HG03139 (cell line): ENCODE measurements at regions not wholly inside any gene's neighbourhood (a gene's known extent, or its start where the extent isn't known, plus 50 kb on each side); places are given as distances from the start of the nearest gene placed in this dataset.
"Not testable (repeated sequence)": the region's sequence is repeated elsewhere in the genome, so short reads cannot be mapped to it uniquely, and the experiment has no call there.

Source experiments
- ATAC-seq: cut with Tn5 transposase; IDR thresholded peaks from one replicate; pipeline ENCODE4 v1.9.1; 2021; ENCODE audit not compliant: unreplicated experiment

DNA sequence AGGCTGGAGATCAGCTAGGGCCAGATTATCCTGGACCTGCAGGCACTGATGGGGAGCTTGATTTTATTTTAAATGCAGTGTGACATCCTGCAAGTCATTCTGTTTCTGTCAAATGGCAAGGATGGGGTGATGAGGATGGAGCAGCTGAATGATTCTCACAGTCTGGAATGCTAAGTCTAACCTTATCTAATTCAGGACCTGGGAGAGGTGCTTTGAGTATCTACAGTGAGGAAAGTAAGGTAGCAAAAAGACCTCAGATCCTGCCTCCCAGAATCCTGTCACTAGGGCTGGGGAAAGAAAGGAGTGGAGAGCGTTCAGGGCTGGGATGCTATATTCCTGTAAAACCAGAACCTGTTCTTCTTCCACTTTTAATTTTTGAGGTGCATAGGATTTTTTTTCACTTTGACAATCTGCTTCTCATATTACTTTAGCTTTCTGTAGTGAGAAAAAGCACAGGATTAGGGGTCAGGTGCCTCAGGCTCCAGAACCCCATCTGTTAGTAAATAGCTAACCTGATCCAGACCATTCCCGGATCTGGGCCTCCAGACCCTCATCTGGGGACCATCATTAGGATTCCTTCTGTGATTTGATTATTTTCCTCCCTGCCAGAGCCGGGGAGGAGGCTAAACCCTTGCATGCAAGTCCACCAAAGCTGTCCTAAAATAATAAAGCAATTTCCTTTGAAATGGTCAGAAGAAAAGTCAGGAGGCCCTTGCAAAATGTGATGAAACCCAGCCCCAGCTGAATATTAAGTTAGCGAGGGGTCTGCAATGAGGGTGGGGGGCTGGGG, 54.7 kb downstream of the ASCL1 start:
- no peak for ATAC-seq

DNA sequence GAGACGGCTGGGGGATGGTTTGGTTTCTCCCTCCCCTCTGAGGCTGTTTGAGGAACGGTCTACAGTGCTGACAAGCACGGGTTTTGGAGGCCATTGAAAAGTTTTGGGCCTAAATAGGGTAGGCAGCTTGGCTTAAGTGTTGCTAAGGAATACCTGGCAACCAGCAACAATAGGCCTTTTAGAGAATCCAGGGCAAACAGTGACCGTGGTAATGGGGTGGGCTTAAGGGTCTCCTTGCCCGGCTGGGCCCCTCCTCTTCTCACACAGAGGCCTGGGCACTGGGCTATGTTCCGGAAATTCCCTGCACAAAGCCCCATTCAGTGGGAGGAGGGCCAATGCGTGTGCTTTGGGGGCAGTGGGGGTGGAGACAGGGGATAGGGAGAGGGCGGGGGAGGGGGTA, 55.4 kb downstream of the ASCL1 start:
- no peak for ATAC-seq

DNA sequence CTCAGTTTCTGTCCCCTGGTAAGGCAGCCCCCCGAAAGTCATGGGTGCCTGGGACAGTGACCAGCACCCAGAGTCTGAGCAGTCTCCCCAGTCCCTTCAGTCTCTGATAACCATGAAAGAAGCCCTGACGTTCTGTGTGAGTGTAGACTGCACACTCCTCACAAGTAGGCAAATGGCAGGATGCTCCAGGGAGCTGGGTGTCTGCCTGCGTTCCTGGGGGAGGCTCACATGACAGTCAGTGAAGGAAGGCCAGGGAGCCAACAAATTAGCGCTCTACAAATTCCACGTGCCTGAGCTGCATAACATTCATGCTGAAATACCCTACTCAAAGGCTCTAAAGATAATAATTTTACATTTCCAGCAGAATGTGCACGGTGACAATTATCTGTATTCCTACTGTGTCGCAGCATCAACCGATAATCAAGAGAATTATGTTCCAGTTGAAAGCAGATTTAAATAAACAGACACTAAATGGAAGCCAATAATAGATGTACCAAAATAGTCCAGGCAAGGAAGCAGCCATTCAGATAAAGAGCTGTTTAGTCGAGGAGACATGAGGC, 56.3 kb downstream of the ASCL1 start:
- no peak for ATAC-seq

DNA sequence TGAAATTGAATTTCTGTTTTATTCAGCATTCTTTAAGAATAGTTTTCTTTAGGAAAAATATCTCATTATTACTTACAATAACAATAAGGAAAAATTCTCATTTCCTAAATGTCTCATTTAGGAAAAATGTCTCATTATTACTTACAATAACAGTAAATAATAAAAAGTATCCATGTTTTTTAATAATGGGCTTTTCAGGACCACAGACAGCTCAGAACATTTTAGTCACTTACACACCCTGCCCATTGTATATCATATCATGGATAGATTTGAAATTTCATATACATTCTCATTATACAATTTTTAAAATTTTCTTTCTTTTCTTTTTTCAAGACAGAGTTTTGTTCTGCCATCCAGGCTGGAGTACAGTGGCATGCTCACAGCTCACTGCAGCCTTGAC, 58.9 kb downstream of the ASCL1 start:
- ATAC-seq: no peak

DNA sequence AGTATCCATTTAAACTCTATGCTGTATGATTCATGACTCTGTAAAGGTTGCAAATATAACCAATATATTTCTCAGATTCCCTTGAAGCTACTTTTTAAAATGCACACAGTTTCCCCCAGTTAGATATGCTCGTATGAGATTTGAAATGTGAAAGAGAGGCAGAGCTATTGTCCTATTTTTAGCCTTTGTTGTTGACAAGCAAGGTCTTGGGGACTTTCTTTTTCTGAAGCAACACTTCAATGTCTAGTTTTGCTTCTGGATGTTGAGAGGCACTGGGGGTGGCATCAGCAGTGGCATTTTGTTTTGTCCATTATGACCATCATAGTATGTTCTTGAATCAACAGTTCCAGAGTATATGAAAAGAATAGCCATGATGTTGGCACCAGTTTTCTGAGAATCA, 63.4 kb downstream of the ASCL1 start:
- no peak for ATAC-seq

DNA sequence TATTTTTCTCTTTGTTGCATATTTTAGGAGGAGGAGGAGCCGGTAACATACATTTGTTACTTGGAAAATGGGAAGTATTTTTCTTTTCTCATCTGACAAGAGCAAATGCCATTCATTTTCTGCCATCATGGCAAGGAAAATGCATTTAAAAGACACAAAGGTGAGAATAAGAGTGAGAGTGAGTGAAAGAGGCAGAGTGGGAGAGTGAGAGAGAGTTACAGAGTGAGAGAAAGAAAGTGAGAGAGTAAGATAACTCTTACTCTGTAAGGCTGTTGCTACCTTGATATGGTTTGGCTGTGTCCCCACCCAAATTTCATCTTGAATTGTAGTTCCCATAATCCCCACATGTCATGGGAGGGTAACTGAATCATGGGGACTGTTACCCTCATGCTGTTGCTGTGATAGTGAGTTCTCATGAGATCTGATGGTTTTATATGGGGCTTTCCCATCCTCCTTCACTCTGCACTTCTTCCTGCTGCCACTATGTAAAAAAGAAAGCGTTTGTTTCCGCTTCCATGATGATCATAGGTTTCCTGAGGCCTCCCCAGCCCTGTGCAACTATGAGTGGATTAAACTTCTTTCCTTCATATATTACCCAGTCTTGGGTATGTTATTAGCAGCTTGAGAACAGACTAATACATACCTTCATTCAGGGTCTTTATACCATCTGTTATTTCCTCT, 64.2 kb downstream of the ASCL1 start:
- ATAC-seq: no peak

DNA sequence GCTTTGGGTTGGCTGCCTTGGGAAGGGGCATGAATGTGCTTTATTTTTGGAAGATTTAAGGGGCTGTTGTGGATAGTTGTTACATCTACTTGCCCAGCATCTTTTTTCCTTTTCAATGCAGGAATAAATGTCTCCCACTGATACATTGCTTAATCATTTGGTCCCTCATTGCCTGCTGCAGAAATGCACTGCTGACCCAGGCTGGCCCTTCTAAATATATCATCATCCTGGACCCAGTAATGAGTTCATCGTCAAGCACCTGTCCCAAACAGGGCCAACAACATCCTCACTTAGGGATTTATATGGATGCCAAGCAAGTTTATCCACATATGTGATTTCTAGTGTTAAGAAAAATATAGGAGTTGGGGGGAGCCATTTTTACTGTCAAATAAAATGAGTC, 67.2 kb downstream of the ASCL1 start:
- no peak for ATAC-seq

DNA sequence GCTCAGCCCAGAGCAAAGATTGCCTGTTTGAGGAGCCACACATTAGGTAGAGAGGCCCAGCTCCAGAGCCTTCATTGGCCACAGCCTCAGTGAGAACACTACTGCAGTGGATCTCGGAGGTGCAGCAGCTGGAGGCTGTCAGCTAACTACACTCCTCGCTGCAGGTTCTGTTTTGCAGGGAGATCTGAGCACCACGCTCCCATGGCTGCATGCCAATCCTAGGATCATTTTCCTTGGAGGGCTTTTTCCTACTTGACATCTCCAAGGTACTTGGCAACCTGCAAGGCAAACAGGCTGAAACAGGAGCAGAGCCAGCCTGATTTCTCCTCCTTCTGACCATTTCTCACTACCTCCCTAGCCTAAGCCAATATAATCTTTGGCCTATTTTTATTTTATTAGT, 69.2 kb downstream of the ASCL1 start:
- not testable (repeated sequence) for ATAC-seq

DNA sequence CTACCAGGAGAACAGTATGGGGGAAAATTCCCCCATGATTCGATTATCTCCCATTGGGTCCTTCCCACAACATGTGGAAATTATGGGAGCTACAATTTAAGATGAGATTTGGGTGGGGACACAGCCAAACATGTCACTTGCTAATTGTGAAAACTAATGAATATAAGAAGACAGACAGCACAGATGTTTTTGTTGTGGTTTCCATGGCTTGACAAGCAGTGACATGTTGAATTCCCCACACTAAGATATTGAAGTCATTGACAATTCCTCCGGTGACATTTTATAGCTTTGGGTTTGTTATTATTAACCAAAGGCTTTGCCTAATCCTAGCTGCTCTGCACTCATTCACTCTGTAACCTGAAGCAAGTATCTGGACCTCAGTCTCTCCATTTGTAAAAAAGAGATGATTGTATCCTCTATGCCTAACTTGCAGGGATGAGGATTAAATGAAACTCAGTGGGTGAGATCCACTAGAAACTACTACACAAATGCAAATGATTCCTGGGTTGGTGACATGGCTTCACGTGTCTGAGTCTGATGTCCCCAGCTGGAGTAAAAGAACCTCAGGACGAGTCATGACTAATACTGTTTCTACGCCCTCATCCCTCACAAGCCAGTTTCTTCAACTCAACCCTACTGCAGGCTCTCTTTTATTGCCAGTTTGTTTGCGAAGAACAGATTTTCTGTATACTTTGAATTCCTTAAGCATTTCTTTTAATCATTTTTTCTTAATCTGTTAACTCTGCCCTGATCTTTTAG, 71.6 kb downstream of the ASCL1 start:
- no peak for ATAC-seq

DNA sequence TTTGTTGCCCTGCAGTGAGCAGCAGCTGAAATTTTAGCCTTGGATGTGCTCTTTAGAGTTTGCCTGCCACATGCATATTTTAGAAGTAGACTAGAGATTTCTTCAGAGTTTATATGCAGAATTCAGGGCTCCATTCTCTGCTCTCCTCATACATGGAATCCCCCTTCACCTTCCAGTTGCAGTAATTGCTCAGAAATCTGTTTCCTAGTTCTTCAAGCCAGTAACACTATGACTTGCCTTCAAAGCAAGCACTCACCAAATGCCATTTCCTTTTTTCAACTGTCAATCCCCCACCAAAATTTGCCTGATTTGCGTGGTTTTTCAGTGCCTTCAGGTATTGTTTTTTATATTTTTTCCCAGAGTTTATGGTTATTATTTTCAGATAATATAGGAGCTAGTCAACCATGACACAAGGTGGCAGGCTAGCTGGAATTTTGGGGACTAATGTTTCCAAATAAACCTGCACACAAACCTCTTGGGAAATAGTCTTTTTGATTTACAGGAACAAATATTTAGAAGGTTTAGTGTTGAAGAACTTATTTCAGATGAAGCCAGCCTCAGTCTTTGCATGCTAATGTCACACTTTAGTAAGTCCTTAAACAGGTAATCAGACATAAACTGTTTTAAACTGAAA, 79.2 kb downstream of the ASCL1 start:
- no peak for ATAC-seq

DNA sequence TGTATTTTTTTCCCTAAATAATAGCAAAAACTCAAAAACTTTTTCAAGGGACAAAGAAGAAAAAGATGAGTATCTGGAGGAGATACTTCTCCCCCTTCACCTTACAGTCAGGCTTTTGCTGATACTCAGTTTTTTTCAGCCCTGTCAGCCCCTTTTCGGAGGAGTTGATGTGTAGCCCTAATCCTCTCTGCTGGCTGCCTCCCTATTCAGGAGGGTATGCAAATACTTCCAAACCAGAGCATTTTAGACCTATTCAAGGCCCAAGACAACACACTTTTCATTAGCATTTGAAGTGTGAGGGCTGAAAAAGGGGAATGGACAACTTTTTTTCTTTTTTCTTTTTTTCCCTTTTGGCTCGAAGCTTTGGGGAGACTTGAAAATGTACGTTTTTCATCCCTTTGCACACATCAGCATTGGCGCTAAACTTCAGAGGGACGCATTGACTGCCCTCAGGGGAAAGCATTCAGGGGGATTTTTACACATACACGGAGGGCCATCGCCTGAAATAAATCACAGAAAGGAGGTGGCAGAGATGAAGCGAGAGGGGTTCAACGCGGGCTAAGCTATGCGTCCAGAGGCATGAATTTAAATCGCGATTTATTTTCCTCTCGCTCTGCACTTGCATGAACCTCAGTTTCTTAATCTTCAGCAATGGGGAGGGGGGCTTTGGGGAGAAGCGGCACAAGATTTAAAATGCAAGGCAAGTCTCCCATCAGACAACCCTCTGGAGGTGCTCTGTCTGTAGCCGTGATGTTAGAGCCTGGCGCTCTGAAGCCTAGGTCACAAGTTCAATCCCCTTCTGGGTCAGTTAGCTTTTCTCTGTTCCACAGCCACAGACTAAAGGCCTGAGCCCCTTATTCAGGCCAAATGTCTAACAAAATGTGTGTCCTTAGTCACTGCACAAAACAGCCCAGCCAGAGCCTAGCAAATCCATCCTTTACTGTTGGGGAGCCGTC, 86.3 kb downstream of the ASCL1 start:
- ATAC-seq: no peak

DNA sequence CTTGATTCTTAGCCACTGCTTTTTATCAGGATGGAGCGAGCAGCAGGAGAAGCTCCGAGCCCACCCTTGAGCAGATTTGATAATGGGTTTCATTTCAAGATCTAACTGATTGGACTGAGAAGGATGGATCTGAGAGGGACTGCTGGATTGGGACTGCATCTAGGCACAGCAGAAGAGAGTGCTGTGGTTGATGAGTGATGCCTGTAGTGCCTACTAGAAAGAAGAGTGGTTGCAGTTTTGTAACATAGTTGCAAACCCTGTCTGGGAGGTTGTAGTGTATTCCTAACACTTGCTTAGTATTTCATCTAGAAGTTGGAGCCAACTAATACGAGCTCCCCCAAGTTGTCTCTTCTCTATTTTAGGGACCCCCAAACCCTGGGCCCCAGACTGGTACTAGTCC, 88.7 kb downstream of the ASCL1 start:
- no peak for ATAC-seq

DNA sequence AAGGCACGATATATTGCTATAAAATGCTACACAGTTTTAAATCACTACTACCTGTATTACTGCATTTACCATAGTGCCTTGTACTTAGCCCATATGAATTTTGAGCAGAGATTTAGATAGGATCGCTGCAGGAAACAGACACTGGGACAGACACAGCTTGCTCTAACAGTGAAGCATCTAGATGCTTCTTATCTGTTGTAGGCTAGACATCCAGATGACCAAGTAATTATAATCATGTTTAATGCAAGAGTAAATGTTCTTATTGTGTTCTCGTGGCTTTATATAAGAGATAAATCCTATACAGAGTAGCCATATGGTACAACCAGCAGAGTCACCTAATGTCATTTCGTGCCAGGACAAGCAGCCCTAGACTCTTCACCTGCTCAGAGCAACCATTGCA, 92.8 kb downstream of the ASCL1 start:
- ATAC-seq: no peak

DNA sequence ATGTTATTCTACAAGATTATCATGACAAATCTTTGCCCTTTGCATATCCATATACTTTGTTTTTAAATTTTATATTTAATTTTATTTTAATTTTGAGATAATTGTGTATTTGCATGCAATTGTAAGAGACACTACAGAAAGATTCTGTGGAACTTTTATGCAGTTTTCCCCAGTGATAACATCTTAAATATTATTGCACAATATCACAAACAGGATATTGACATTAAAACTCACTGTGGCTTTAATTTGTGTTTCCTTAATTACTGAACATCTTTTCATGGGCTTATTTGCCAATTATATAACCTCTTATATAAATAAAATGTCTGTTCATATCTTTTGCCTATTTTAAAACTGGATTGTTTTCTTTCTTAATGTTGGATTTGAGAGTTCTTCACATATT, 95.6 kb downstream of the ASCL1 start:
- no peak for ATAC-seq

DNA sequence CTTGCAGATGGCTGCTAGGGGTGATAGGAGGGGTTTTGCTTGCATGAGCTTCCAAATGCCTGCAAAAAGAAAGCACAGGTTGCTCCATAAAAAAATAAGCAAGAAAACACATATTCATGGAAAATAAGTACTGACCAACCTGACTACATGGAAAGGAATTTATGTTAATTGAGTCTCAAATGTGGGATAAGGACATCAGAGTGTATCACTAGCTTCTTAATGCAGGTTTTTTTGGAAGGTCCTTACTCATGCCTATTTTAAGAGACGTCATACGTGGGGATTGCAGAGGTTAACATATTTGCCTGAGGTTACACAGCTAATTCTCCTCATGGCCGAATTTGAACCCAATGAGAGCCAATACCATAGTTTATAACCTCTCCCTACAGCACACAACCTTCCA, 116.2 kb downstream of the ASCL1 start:
- ATAC-seq: no peak

DNA sequence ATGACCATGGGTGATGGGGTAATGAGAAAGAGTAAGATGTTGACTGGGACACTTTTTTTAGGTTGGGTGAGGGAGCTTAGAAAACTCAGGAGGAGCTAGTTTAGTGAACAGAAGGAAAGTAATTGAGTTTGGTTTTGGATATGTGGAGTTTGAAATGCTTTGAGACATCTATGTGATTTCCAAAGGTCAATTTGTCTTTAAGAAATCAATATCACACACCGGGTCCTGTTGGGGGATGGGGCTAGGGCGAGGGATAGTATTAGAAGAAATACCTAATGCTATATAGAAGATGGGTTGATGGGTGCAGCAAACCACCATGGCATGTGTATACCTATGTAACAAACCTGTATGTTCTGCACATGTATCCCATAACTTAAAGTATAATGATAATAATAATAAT, 118.4 kb downstream of the ASCL1 start:
- no peak for ATAC-seq

DNA sequence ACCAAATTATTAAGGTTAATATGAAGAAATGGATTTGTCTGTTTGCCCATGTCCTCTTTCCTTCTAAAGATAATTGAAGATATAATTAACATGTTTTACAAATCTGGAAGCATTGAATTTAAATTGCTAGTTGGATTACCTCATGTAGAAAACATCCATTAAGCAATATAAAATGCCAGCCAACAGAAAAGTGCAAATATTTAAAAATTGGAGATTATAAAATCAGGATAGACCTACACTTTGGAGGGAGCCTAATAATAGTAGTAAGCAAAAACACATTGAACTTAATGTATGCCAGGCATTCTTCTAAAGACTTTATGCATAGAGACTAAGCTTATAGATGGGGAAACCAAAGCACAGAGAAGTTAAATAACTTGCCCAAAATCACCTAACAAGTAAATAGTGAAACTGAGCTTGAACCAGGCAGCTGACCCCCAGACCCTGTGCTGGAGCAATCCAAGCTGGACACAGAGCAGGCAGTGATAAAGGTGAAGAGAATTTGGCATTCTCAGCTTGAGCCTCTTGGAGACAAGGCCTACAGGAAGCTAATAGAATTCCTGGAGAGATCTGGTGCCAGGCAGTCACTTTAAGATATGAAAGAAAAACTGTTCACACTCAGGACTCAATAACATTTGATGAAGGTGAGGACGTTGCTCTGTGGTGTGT, 119.8 kb downstream of the ASCL1 start:
- no peak for ATAC-seq

DNA sequence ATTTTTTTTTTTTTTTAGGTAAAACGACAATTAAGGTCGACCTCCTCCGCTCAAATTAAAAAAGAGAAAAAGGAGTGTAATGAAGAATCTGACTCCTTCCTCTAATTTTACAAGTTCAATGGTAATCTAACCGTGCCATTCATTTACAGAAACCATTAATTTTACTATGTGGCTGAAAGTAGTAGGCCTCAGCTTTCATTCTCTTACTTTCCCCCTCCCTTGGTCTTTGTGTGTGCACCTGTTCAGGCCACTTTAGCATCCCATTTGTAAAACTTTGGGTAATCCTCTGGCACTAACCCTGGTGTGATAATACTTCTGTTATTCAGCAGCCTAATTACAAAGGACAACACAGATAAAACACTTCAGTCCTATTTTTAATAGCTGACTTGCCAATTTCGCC, 128.1 kb downstream of the ASCL1 start:
- ATAC-seq: no peak

DNA sequence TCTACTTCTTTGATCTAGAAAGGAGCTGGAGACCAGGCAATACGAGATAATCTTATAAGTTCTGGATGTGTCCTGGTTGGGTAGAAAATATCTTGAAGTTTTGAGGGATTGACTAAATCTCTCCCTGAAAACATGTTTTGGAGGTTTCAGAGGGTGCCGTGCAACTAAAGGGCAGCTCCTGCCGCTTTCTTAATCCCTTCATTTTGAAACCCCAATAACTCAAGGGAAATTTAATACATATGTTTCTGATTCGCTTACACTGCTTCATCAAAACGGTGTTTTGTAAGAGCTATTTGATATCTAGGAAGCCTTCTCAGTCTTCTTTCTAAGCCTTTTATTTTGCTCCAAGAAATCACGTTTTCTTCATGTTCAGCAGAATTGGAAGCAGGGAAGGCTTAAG, 129.0 kb downstream of the ASCL1 start:
- ATAC-seq: no peak
